Vagina (tissue), 2 donors: ENCODE measurements at regions not wholly inside any gene's neighbourhood (a gene's known extent, or its start where the extent isn't known, plus 50 kb on each side); places are given as distances from the start of the nearest gene placed in this dataset.

Source experiments
- CTCF ChIP-seq, 3 experiments: fragments of 450-650 bp in 2 of 3; fragments of 200-600 bp in 1 of 3; sonication (generic) in 1 of 3; IDR thresholded peaks; one replicate each; pipeline ENCODE4 v1.5.1; 2017 to 2019; ENCODE audit warnings: antibody characterized with exemption in 3 of 3, mild to moderate bottlenecking in 2 of 3, moderate library complexity in 2 of 3
- POLR2A ChIP-seq, 2 donors: fragments of 450-650 bp; IDR thresholded peaks; one replicate each; pipeline ENCODE4 v1.6.1; 2017; ENCODE audit warnings: antibody characterized with exemption in 2 of 2, mild to moderate bottlenecking in 2 of 2, moderate library complexity in 2 of 2
- POLR2AphosphoS5 ChIP-seq, 2 donors: sonication (generic); formaldehyde crosslinking; IDR thresholded peaks; one replicate each; pipeline ENCODE4 v1.9.0; 2017; ENCODE audit warnings: antibody characterized with exemption in 2 of 2, mild to moderate bottlenecking in 2 of 2, low read depth in 1 of 2; ENCODE audit not compliant: insufficient read depth in 1 of 2

- TF ChIP-seq CTCF (IDR thresholded peaks at IDR 0.05), result no peak
- no peak for TF ChIP-seq POLR2A (IDR thresholded peaks at IDR 0.05)
- no peak for TF ChIP-seq POLR2AphosphoS5 (IDR thresholded peaks at IDR 0.05; ENCODE audit: insufficient read depth in 1 of 2, low read depth in 1 of 2)
Observed at GRCh38 chr5:68960961-68961360, 132.9 kb upstream of the SLC30A5 start.
